GM18867 (cell line): ENCODE measurements at regions not wholly inside any gene's neighbourhood (a gene's known extent, or its start where the extent isn't known, plus 50 kb on each side); places are given as distances from the start of the nearest gene placed in this dataset.
"Not testable (repeated sequence)": the region's sequence is repeated elsewhere in the genome, so short reads cannot be mapped to it uniquely, and the experiment has no call there.

Experiments
- ATAC-seq: cut with Tn5 transposase; IDR thresholded peaks from one replicate; pipeline ENCODE4 v1.9.1; 2021; ENCODE audit warnings: mild to moderate bottlenecking, moderate library complexity; ENCODE audit not compliant: unreplicated experiment

DNA sequence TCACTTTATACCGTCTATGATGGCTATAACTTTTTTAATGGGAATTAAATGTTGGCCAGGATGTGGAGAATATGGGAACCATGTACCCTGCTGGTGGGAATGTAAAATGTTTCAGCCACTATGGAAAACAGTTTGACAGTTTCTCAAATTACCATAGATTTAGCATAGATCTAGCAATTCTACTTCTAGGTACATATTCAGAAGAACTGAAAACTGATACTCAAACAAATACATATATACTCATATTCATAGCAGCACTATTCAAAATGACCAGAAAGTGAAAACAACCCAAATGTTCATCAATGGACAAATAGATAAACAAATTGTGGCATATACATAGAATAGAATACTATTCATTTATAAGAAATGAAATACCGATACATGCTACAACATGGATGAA lies 539.4 kb downstream of the IGSF11 start:
- peak; percentile 84 for ATAC-seq

DNA sequence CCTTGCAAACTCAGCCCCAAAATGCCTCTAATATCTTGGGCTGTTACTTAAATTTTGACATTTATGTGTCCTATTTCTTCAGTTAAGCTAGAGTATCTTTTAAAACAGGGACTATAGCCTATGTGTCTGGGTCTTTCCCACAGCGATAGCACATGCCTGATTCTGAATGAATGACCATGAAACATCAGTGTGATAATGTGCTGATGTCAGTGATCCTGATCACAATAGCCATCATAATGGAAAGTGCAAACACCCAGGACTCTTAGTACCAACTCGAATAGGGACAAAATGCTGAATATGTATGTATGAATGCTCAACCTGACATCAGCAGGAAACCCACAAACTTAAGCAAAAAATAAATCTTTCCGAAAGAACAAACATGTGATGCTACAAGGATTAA lies 537.4 kb downstream of the IGSF11 start:
- no peak for ATAC-seq

DNA sequence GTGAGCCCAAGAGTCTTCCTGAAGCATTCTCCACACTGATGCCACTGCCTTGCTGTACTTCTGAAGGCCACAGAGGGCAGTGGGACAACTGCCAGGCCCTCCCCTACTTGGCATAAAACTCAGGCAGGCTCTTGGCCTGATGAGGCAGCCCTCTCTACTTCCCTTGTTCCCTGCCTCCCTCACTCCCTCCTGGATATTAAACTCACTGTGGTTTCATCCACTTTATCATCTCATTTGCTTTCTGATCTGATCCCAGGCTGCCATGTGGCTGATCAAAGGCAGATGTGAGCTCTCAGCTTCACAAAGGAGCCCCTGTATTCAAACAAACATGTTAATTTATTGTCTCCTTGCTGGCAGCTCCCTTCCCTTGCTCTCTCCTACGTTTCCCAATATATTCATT lies 533.5 kb downstream of the IGSF11 start:
- ATAC-seq: peak; percentile 75

DNA sequence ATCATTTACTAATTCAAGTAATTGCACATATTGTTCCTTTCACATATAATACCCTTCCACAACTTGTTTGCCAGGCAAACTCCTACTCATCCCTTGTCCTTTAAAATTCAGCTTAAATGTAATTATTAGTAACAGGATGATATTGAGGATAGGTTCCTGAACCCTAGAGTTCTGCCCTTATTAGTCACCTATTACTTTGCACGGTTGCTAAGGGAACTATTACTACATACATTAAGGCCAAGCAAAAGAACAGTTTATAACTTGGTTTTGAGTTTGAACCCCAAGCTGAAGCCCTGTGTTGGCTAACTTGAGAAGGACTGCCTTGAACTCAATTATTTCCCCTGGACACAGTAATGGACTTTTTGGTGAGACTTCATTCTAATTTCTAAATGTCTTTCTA lies 529.7 kb downstream of the IGSF11 start:
- no peak for ATAC-seq

DNA sequence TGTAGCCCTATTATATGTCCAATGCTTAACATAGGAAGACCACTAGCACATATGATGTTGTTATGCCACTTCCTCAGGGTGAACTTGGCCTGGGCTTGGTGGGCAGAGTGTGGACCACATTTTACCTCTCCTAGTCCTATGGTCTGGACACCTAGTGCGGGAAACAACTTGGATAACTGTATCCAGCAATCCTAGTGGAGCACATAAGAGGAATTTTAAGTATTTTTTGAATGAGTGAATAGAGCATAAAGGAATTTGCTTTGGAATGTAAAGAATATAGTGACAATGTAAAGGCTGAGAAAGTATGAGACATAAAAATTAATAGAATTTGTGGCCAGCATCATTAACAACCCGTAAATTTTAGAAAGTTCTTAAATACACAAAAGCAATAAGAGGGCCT lies 528.9 kb downstream of the IGSF11 start:
- no peak for ATAC-seq

DNA sequence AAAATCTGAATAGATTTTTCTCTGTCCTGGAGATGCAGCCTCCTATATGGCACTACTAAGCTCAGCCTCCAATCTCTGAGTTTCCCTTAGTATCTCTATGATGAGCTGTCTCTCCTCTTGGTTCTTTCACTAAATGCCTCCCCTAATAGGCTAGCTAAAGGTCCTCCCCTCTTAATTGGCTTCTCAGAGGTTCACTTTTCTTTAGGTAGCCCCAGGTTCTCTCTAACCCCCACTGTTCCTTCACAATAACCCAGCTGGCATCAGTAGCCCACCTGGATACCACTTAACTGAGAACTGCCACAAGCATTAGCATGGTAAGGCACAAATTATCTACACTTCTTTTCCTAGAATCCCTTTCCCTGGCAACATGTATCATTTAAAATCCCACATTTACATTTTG lies 523.2 kb downstream of the IGSF11 start:
- ATAC-seq: no peak

DNA sequence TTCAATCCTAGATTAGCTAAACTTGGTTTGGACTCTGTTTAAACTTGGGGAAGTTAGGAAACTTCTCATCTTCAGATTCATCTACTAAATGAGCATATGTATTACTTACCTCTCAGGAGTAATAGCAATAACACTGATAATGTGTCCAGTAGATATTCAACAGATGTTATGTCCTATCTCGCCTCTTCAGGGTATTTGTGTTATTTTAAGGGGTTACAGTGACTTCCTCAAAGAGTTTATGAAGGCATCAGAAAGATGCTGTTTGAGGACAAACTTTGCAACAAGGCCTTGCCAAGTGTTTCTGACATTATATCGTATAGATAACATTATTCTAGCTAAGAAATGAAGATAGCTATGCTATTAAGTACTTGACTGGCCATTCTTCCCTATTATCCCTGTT lies 522.3 kb downstream of the IGSF11 start:
- no peak for ATAC-seq

DNA sequence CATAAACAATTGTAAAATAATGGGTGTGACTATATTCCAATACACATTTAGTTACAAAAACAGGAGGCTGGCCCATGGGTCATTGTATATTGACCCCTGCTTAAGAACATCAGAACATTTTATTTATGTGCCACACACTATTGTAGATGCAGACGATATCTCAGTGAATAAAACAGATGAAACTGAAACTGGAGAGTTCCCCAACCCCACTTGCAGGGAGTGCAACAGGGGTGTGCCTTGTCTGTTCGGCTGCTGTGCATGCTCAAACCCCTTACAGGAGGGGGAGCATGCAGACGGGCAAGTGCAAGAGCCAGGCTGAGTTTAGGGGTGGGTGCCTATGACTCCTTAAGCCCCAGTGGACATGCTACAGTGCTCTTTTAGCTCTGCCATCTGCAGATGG lies 509.6 kb downstream of the IGSF11 start:
- peak; percentile 56 for ATAC-seq

DNA sequence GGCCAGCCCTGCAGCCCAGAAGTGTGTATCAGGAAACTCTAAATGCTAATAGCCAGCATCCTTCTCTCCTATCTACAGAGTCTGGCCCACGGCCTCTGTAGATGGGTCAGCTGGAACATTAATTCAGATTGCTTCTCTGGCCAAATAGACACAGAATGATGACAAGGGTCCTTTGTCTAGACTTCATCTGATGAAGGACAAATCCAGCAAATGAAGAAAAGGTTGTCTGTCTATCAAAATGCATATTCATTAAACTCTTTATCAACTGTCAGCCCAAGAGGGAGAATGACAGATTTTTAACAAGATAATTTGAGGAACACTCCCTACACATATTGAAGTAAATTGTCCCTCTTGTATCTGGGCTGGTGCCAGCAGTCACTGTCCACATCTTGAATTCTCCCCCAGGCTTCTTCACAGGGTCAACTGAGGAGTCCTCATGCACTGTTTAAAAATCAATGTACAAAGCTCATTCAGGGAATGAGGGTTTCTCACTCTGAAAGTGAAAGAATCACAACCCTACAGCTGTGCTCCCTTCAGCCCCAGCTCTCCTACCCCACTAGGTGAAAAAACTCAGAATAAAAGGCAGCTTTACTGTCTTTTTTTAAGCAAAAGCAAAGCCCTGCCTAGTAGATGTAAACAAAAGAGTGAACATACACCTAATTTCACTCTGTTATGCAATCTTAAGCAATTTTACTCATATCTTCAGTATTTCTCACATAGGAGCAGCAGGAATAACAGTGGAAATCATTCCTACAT lies 507.7 kb downstream of the IGSF11 start:
- ATAC-seq: peak; percentile 86

DNA sequence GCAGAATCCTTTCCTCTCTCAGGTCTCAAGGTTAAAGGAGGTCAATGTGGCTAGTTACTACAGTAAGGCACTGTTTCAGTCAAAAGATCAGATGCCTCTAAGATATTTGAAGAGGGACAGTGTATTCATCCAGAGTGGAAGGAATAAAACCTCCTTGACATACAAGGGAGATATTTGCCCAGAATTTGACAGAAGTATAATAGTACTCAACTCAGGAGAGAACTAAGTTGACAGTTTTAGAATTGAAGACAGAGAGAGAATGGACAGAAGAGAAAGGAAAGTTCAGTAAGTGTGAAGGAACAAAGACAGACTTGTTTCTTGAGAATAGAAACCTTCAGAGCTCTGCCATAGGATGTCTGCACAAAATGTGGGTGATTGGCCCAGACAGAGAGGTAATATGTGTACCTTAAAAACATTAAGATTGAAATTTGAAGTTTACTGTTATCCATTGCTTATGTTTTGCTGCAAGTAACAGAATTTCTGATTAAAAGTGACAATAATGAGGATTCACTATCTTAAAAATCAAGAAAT lies 507.1 kb downstream of the IGSF11 start:
- peak; percentile 46 for ATAC-seq

DNA sequence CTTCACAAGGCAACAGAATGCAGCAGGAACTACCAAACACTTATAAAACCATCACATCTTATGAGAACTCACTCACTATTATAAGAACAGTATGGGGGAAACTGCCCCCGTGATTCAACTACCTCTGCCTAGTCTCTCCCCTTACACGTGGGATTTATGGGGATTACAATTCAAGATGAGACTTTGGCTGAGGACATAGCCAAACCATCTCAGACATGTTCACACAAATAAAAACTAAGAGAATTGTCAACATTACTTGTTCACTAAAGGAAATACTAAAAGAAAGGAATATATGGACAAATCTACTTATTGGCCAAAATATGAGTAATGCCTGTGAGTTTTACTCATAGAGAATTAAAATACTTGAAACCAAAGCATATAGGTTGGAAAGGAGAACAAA lies 505.1 kb downstream of the IGSF11 start:
- no peak for ATAC-seq

DNA sequence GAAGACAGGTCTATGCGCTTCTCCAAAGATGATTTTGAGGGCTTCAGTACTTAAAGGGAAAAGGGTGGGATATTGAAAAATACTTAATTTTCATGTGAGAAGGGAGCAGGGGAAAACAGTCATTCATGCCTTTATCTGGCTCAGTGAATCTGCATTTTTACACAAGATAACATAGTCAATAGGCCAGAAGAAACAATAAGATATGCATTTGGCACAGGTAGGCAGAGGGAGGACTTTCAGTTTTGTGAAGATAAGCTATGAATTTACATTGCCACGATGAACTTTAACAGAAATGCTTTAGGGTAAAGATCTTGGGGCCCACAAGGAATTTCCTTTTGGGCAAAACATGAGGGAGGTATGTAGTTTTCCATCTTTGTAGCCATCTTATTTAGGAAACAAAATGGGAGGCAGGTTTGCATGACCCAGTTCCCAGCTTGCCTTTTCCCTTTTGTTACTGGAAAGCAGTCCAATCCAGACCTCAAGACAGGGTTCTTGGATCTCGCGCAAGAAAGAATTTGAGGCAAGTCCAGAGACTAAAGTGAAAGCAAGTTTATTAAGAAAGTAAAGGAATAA lies 504.2 kb downstream of the IGSF11 start:
- no peak for ATAC-seq

DNA sequence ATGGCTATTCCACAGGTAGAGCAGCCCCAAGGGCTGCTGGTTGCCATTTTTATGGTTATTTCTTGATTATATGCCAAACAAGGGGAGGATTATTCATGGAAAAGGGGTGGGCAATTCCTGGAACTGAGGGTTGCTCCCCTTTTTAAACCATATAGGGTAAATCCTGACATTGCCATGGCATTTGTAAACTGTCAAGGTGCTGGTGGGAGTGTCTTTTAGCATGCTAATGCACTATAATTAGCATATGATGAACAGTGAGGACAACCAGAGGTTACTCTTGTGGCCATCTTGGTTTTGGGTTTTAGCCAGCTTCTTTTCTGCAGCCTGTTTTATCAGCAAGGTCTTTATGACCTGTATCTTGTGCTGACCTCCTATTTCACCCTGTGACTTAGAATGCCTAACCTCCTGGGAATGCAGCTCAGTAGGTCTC lies 503.7 kb downstream of the IGSF11 start:
- ATAC-seq: not testable (repeated sequence)

DNA sequence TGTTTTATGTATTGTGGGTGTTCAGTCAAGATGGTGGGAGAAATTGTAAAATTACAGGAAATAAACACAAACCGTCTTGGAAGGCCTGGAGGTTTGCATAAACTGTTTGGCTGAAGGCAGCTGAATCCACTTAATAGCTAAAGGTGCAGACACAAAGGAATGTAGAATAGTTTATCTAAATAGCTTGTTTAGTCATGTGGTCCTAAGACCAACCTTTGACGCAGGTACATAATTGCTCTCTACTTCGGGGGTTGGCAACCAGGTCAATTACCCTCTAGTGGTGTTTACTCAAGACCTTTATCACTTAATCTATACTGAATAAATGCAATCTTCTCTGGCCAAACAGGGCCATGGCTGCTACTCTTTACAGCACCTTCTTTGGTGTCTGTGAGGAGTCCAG lies 502.8 kb downstream of the IGSF11 start:
- no peak for ATAC-seq

DNA sequence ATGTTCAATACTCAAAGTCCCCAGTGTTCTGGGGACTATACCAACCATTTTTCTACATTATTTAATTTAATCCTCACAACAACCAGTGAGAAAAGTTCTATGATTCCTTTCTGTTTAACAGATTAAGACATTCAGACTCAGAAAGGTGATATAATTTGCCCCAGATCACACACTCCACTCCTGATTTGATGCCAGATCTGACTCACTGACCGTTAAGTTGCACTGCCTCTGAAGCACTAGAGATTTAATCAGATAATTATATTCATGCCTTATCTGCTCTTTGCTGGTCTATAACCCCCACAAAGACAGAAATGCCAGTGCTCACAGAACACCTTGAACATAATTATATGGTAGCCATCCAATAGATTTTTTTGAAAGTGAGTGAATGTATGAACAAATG lies 501.0 kb downstream of the IGSF11 start:
- ATAC-seq: no peak

DNA sequence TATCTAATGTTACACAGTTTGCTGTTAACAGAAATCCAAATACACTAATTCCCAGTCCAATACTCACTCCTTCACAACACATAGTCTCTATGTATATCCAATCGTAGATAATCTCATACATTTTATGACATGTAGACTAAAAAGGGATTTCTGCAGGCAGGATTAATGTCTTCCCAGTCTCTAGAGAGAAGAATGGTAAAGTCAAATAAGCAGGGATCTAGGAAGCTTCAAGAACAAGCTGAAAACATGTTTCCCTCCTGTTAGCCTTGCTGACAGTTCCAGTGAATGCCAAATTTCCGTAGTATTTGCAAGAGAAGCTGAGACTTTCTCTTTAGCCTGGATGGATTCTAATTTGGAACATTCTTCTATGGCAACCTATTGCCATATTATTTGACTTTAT lies 500.1 kb downstream of the IGSF11 start:
- ATAC-seq: no peak

DNA sequence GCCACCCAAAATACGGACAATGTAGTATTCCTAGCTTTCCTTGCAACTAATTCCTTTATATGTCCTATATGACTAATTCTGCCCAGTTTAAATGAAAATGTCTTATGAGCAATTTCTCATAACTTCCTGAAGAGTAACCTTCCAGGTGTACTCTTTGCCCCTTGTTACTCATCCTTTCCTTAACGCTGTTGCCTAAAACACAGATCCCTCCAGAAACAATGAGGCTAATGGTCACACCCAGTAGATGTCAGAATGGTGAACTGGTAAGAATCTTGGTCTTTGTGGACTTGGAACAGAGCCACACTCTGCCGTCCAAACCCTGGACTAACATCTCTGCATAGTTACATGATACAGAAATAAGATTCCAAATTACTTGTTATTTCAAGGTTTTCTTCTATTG lies 497.9 kb downstream of the IGSF11 start:
- ATAC-seq: no peak

DNA sequence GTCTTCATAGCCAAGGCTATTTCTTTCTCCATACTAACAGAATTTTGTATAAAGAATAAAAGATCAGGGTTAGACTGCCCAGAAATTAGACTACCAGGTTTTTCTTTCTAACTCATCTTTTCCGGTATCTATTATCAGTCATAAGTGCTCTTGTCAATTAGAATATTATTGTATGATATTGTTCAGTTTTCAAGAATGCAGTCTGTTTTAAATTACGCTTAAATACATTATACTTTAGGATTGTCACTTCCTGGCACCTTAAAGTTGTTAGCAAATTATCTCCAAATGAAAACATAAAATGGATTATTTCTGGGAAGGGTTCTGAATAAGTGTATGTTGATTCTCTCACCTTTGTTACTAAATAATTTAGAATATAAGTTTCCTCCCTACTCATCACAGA lies 497.2 kb downstream of the IGSF11 start:
- ATAC-seq: no peak

DNA sequence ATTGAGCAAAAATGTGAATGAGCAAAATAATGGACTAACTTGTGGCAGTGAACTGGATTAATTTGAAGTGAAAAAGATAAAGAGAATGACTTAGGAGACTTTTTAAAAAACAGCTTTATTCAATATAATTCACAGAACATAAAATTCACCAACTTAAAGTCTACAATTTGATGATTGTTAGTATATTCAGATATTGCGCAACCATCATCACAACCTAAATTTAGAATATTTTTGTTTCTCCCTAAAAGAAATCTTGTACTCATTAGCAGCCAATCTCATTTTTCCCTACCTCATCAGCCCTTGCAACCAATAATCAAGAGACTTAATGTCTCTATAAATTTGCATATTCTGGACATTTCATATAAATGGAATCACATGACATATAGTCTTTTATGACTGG lies 496.5 kb downstream of the IGSF11 start:
- ATAC-seq: no peak

DNA sequence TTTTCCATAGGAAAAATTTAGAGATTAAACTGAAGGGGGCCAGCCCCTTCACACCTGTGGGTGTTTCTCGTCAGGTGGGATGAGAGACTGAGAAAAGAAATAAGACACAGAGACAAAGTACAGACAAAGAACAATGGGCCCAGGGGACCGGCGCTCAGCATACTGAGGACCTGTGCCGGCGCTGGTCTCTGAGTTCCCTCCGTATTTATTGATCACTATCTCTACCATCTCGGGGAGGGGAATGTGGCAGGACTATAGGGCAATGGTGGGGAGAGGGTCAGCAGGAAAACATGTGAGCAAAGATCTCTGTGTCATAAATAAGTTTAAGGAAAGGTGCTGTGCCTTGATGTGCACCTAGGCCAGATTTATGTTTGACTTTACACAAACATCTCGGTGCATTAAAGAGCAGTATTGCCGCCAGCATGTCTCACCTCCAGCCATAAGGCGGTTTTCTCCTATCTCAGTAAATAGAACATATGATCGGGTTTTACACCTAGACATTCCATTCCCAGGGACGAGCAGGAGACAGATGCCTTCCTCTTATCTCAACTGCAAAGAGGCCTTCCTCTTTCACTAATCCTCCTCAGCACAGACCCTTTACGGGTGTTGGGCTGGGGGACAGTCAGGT lies 494.7 kb downstream of the IGSF11 start:
- ATAC-seq: not testable (repeated sequence)

DNA sequence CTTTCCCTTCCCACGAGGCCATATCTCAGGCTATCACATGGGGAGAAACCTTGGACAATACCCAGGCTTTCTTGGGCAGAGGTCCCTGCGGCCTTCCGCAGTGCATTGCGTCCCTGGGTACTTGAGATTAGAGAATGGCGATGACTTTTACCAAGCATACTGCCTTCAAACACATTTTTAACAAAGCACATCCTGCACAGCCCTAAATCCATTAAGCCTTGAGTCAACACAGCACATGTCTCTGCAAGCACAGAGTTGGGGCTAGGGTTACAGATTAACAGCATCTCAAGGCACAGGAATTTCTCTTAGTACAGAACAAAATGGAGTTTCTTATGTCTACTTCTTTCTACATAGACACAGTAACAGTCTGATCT lies 494.2 kb downstream of the IGSF11 start:
- ATAC-seq: not testable (repeated sequence)

DNA sequence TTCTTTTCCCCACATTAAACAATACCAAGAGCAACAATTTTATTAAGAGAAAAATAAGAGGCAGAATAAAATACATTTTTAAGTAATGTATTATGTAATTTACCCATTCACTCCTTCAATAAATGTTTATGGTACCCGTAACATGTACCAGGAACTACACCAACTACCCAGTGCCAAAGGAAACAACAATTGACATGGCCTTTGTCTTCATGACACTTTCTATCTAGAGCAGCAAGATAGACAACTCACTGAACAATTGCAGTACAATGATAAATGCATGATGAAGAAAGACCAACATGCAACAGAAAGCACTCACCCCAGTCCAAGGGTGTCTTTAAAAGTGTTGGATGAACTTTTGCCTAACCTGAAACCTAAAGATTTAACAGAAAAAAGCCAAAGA lies 493.8 kb downstream of the IGSF11 start:
- ATAC-seq: no peak
